Hepatocyte (in vitro differentiated cells): ENCODE measurements at regions not wholly inside any gene's neighbourhood (a gene's known extent, or its start where the extent isn't known, plus 50 kb on each side); places are given as distances from the start of the nearest gene placed in this dataset.

Source experiments
- DNase-seq: peaks from one replicate; pipeline ENCODE4 v3.0.0-alpha.2; 2016; ENCODE audit warnings: low spot score
- H2AFZ ChIP-seq: fragments of 200-600 bp; sonication (generic); 2 replicates; pipeline ENCODE4 v1.6.0; 2016; ENCODE audit warnings: antibody characterized with exemption, mild to moderate bottlenecking
- H3K27ac ChIP-seq: fragments of 200-600 bp; sonication (generic); 2 replicates; pipeline ENCODE4 v1.5.1; 2016; ENCODE audit warnings: mild to moderate bottlenecking
- H3K27me3 ChIP-seq: fragments of 200-600 bp; sonication (generic); 2 replicates; pipeline ENCODE4 v1.6.1; 2016
- H3K36me3 ChIP-seq: fragments of 200-600 bp; sonication (generic); replicated peaks from 2 replicates; pipeline ENCODE4 v1.5.1; 2016; ENCODE audit warnings: low read depth; ENCODE audit not compliant: insufficient read depth
- H3K4me1 ChIP-seq: fragments of 200-600 bp; sonication (generic); 2 replicates; pipeline ENCODE4 v1.5.1; 2016; ENCODE audit warnings: mild to moderate bottlenecking, moderate library complexity; ENCODE audit not compliant: insufficient read depth
- H3K4me2 ChIP-seq: fragments of 200-600 bp; sonication (generic); 2 replicates; pipeline ENCODE4 v1.6.0; 2016
- H3K4me3 ChIP-seq: fragments of 200-600 bp; sonication (generic); 2 replicates; pipeline ENCODE4 v1.5.1; 2016; ENCODE audit warnings: mild to moderate bottlenecking
- H3K79me2 ChIP-seq: fragments of 200-600 bp; sonication (generic); 2 replicates; pipeline ENCODE4 v1.6.0; 2017; ENCODE audit warnings: mild to moderate bottlenecking
- H3K9me2 ChIP-seq: fragments of 200-600 bp; sonication (generic); replicated peaks from 2 replicates; pipeline ENCODE4 v1.6.0; 2017; ENCODE audit warnings: mild to moderate bottlenecking; ENCODE audit not compliant: insufficient read depth
- H3K9me3 ChIP-seq: fragments of 200-600 bp; sonication (generic); 2 replicates; pipeline ENCODE4 v1.5.1; 2016; ENCODE audit warnings: low read depth, mild to moderate bottlenecking
- H4K20me1 ChIP-seq: fragments of 200-600 bp; sonication (generic); 2 replicates; pipeline ENCODE4 v1.6.0; 2016; ENCODE audit warnings: mild to moderate bottlenecking; ENCODE audit not compliant: insufficient read depth, poor library complexity, severe bottlenecking
- CTCF ChIP-seq: fragments of 200-600 bp; sonication (generic); IDR thresholded peaks from 2 replicates; pipeline ENCODE4 v1.5.1; 2016; ENCODE audit warnings: antibody characterized with exemption, mild to moderate bottlenecking; ENCODE audit not compliant: poor library complexity
- EZH2 ChIP-seq: fragments of 200-600 bp; sonication (generic); IDR thresholded peaks from 2 replicates; pipeline ENCODE4 v1.6.1; 2016; ENCODE audit warnings: antibody characterized with exemption, mild to moderate bottlenecking, borderline replicate concordance
- EZH2phosphoT487 ChIP-seq: fragments of 200-600 bp; sonication (generic); IDR thresholded peaks from one replicate; pipeline ENCODE4 v1.6.1; 2018; ENCODE audit warnings: antibody characterized with exemption, mild to moderate bottlenecking, low read depth, moderate library complexity; ENCODE audit not compliant: unreplicated experiment, severe bottlenecking
- WGBS: methylation state at CpG from one replicate; pipeline ENCODE4 v1.1.6; 2016; ENCODE audit warnings: low lambda C conversion rate; ENCODE audit errors: missing lambda C conversion rate; 5-methylcytosine and 5-hydroxymethylcytosine counted together

- no peaks in the 10 kb centered on the region for H3K9me3 ChIP-seq
- no peaks in the 10 kb centered on the region for H3K79me2 ChIP-seq
- no peak overlapping the region for H3K4me3 ChIP-seq
- H3K36me3 ChIP-seq: no peaks in the 10 kb centered on the region
- H2AFZ ChIP-seq: no peak overlapping the region
- no peaks in the 10 kb centered on the region for H4K20me1 ChIP-seq
- no peak for DNase-seq
- H3K4me1 ChIP-seq: peaks cover 15% of the 10 kb centered on the region
- H3K4me2 ChIP-seq: no peak overlapping the region
- no peak for TF ChIP-seq EZH2phosphoT487
- TF ChIP-seq EZH2: no peak
- TF ChIP-seq CTCF: no peak
- H3K27me3 ChIP-seq: no peaks in the 10 kb centered on the region
- WGBS: 71% methylated on average over 23 of the region's 23 CpGs
- H3K9me2 ChIP-seq: no peaks in the 10 kb centered on the region
- H3K27ac ChIP-seq: no peak overlapping the region
These were observed 239.8 kb downstream of the CDC5L start for GRCh38 chr6:44627091-44627882.

GRCh38 chr6:44627883-44628271 lies 240.4 kb downstream of the CDC5L start:
- 68% methylated on average over 7 of the region's 7 CpGs for WGBS
- Histone ChIP-seq H3K4me3 (no peak overlapping the region), H3K4me1 (peaks cover 15% of the 10 kb centered on the region), H2AFZ (no peak overlapping the region), H3K9me3 (no peaks in the 10 kb centered on the region), H3K9me2 (no peaks in the 10 kb centered on the region), H3K79me2 (no peaks in the 10 kb centered on the region), H3K27me3 (no peaks in the 10 kb centered on the region), H4K20me1 (no peaks in the 10 kb centered on the region), H3K4me2 (no peak overlapping the region), H3K36me3 (no peaks in the 10 kb centered on the region), H3K27ac (no peak overlapping the region)
- no peak for DNase-seq
- no peak for TF ChIP-seq EZH2
- TF ChIP-seq CTCF: no peak
- TF ChIP-seq EZH2phosphoT487: no peak

GRCh38 chr6:44628347-44628746 lies 240.8 kb downstream of the CDC5L start:
- Histone ChIP-seq H3K27me3 (no peaks in the 10 kb centered on the region), H4K20me1 (no peaks in the 10 kb centered on the region), H3K9me2 (no peaks in the 10 kb centered on the region), H3K4me2 (no peak overlapping the region), H3K4me3 (no peak overlapping the region), H3K79me2 (no peaks in the 10 kb centered on the region), H3K9me3 (no peaks in the 10 kb centered on the region), H3K27ac (no peak overlapping the region), H2AFZ (no peak overlapping the region), H3K4me1 (peaks cover 15% of the 10 kb centered on the region), H3K36me3 (no peaks in the 10 kb centered on the region)
- TF ChIP-seq EZH2phosphoT487: no peak
- TF ChIP-seq CTCF: no peak
- TF ChIP-seq EZH2: no peak
- 51% methylated on average over 3 of the region's 3 CpGs for WGBS
- DNase-seq: no peak
